Activated B cell treated with CpG ODN at 0.5 μM for 24 hours (primary cell): ENCODE measurements at regions not wholly inside any gene's neighbourhood (a gene's known extent, or its start where the extent isn't known, plus 50 kb on each side); places are given as distances from the start of the nearest gene placed in this dataset.

Experiments used
- ATAC-seq: fragments of 200-7000 bp; cut with Tn5 transposase; one replicate; pipeline ENCODE4 v1.10.0; 2021; ENCODE audit warnings: low read depth, mild to moderate bottlenecking, moderate library complexity
- CTCF ChIA-PET: fragments of 350-600 bp; sonication (Branson Sonifier 250); formaldehyde crosslinking; loops from one replicate; lab custom pipeline; 2021; ENCODE audit warnings: antibody characterized with exemption; lab: Charles Lee
- POLR2A ChIA-PET: fragments of 350-600 bp; sonication (Branson Sonifier 250); formaldehyde crosslinking; loops from one replicate; lab custom pipeline; 2021; ENCODE audit warnings: antibody characterized with exemption; lab: Charles Lee
- DNase-seq: peaks from one replicate; pipeline ENCODE4 v3.0.0; 2022
- H3K27ac Mint-ChIP-seq: one replicate; pipeline ENCODE4 v1.8.0; 2020; ENCODE audit warnings: mixed read lengths
- H3K27me3 Mint-ChIP-seq: one replicate; pipeline ENCODE4 v1.8.0; 2021; ENCODE audit warnings: mixed read lengths
- H3K36me3 Mint-ChIP-seq: one replicate; pipeline ENCODE4 v1.8.0; 2021; ENCODE audit warnings: low read depth, mixed read lengths
- H3K4me1 Mint-ChIP-seq: one replicate; pipeline ENCODE4 v1.8.0; 2021; ENCODE audit warnings: mixed read lengths
- H3K4me3 Mint-ChIP-seq: one replicate; pipeline ENCODE4 v1.8.0; 2020; ENCODE audit warnings: mild to moderate bottlenecking, mixed read lengths
- H3K9me3 Mint-ChIP-seq: one replicate; pipeline ENCODE4 v1.8.0; 2020; ENCODE audit warnings: mixed read lengths
- CTCF ChIP-seq: fragments of 200-600 bp; IDR thresholded peaks from one replicate; pipeline ENCODE4 v1.8.0; 2022; ENCODE audit warnings: antibody characterized with exemption, mild to moderate bottlenecking
- intact Hi-C: fragments of 100-400 bp; cut with micrococcal nuclease; formaldehyde crosslinking; loops from one replicate; pipeline ENCODE4 v1.15.1; 2024

GRCh38 chrX:129037389-129037788 lies 485.9 kb downstream of the SMARCA1 start:
- Mint-ChIP-seq H3K36me3 (no peaks in the 10 kb centered on the region), H3K27me3 (no peaks in the 10 kb centered on the region), H3K27ac (no peak overlapping the region), H3K9me3 (no peaks in the 10 kb centered on the region), H3K4me1 (no peaks in the 10 kb centered on the region), H3K4me3 (no peak overlapping the region)
- TF ChIP-seq CTCF, result no peak
- ATAC-seq (no peak), DNase-seq (no peak)
- intact Hi-C loops, result no loop called here
- ChIA-PET POLR2A (no interaction called here), CTCF (no interaction called here)

- Mint-ChIP-seq H3K4me1 (no peaks in the 10 kb centered on the region), H3K27me3 (no peaks in the 10 kb centered on the region), H3K9me3 (no peaks in the 10 kb centered on the region), H3K4me3 (no peak overlapping the region), H3K27ac (no peak overlapping the region), H3K36me3 (no peaks in the 10 kb centered on the region)
- ATAC-seq (no peak), DNase-seq (no peak)
- ChIA-PET POLR2A (no interaction called here), CTCF (no interaction called here)
- intact Hi-C loops, result no loop called here
- TF ChIP-seq CTCF, result no peak
These were observed 488.1 kb downstream of the SMARCA1 start for GRCh38 chrX:129035180-129035579.

- H3K27ac Mint-ChIP-seq, result no peak overlapping the region
- no peak overlapping the region for H3K4me3 Mint-ChIP-seq
- no peaks in the 10 kb centered on the region for H3K36me3 Mint-ChIP-seq
- ChIA-PET CTCF (no interaction called here), POLR2A (no interaction called here)
- no peaks in the 10 kb centered on the region for H3K4me1 Mint-ChIP-seq
- DNase-seq (no peak), ATAC-seq (no peak)
- no peaks in the 10 kb centered on the region for H3K9me3 Mint-ChIP-seq
- TF ChIP-seq CTCF, result no peak
- no peaks in the 10 kb centered on the region for H3K27me3 Mint-ChIP-seq
- intact Hi-C loops, result no loop called here
These were observed 489.1 kb downstream of the SMARCA1 start for GRCh38 chrX:129034196-129034595.

GRCh38 chrX:129026202-129026601 lies 497.1 kb downstream of the SMARCA1 start:
- TF ChIP-seq CTCF, result no peak
- DNase-seq (no peak), ATAC-seq (no peak)
- ChIA-PET CTCF (no interaction called here), POLR2A (no interaction called here)
- intact Hi-C loops, result no loop called here
- Mint-ChIP-seq H3K4me3 (no peak overlapping the region), H3K9me3 (no peaks in the 10 kb centered on the region), H3K27me3 (no peaks in the 10 kb centered on the region), H3K36me3 (no peaks in the 10 kb centered on the region), H3K27ac (no peak overlapping the region), H3K4me1 (no peaks in the 10 kb centered on the region)

GRCh38 chrX:129025376-129025775 lies 497.9 kb downstream of the SMARCA1 start:
- Mint-ChIP-seq H3K27ac (no peak overlapping the region), H3K36me3 (no peaks in the 10 kb centered on the region), H3K27me3 (no peaks in the 10 kb centered on the region), H3K4me3 (no peak overlapping the region), H3K4me1 (no peaks in the 10 kb centered on the region), H3K9me3 (no peaks in the 10 kb centered on the region)
- DNase-seq (no peak), ATAC-seq (no peak)
- TF ChIP-seq CTCF, result no peak
- intact Hi-C loops, result no loop called here
- POLR2A ChIA-PET, result no interaction called here
- CTCF ChIA-PET, result no interaction called here
